GM12892 (cell line): ENCODE measurements at regions not wholly inside any gene's neighbourhood (a gene's known extent, or its start where the extent isn't known, plus 50 kb on each side); places are given as distances from the start of the nearest gene placed in this dataset.
A peak's percentile ranks its signal among the peaks of the same experiment; 100 is the strongest.
"Not testable (repeated sequence)": the region's sequence is repeated elsewhere in the genome, so short reads cannot be mapped to it uniquely, and the experiment has no call there.

Experiments
- DNase-seq: peaks from one replicate; pipeline ENCODE4 v3.0.0; 2011; ENCODE audit not compliant: insufficient read length
- FAIRE-seq: peaks from 2 replicates; lab custom pipeline; 2011; peaks lifted over from hg19 to GRCh38; lab: Jason Lieb, UNC
- POLR2A ChIP-seq: IDR thresholded peaks from 2 replicates; pipeline ENCODE4 v1.6.1; 2011; ENCODE audit warnings: low read depth, low read length, control low read depth
- POLR2AphosphoS5 ChIP-seq: IDR thresholded peaks from 2 replicates; pipeline ENCODE4 v1.6.1; 2011; ENCODE audit warnings: low read depth, low read length, control low read depth
- TAF1 ChIP-seq: IDR thresholded peaks from 2 replicates; pipeline ENCODE4 v1.6.1; 2011; ENCODE audit warnings: low read depth, mild to moderate bottlenecking, control low read depth, low read length, borderline replicate concordance

DNA sequence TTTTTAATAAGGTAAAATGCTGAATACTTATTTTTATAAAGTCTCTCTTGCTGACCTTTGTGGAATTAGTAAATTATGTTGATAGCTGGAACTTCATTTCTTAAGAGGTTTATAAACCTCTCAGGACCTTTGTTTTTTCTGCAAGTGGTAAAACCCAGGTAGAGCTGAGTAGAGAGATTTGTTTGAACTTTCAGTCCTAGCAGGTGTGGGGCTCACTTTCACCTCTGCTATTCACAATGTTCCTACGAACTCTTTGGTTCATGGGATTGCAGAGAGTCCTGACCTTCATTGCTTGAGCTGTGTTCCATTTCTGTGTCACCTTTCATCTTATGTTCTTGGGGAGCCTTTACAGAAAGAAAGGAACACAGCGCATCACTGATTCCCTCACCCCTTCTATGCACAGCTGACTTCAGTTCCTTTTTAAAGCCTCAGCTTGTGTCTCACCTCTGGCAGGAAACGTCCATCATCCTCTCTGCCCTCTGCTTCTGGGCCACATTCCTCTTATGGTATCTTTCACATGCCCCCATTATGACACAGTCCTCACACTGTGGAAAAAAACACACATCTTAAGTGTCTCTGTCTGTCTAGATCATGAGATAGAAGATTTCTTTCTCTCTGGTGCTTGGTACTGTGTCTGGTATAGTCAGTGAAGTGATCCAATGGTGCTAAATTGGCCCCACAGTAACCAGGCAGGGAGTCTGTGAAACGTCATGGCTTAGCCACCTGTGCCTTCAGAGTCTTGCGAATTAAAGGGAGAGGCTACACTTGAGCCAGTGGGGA, 262.5 kb upstream of the B3GALT2 start:
- DNase-seq: no peak
- no peak for TF ChIP-seq TAF1
- no peak for TF ChIP-seq POLR2AphosphoS5
- TF ChIP-seq POLR2A: no peak
- FAIRE-seq: peak; percentile 90

DNA sequence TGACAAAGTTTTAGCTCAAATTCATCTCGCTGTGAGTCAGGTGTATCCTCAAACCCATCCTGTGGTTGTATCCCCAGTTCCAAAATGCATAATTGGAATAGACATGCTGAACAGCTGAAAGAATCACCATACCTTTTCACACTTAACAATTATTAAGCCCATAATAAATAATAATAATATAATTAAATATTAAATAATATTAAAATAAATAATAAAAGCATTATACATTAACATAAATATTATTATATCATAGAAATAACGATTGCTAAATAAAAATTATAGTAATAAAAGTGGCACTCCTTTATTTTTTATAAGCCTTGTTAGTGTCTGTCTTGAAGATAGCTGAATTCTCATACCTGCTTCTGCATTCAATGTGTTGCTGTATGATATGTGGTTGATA, 257.5 kb upstream of the B3GALT2 start:
- TF ChIP-seq POLR2A (no peak), POLR2AphosphoS5 (no peak), TAF1 (no peak)
- DNase-seq (no peak), FAIRE-seq (no peak)

DNA sequence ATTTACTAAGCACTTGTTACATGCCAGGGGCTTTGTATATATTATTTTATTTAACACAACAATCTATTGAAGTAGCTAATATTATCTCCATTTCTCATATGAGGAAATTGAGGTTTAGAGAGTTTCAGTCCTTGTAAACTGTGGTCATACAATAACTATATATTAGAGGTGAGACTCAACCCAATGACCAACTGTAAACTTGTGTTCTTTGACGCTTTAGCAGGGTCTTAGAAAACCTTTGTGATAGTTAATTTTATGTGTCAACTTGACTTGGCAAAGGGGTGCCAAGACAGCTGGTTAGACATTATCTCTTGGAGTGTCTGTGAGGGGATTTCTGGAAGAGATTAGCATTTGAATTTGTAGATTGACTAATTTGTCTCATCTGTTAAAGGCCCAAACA, 252.4 kb upstream of the B3GALT2 start:
- DNase-seq: no peak
- FAIRE-seq: peak; percentile 21
- TF ChIP-seq TAF1 (no peak), POLR2AphosphoS5 (no peak), POLR2A (no peak)

DNA sequence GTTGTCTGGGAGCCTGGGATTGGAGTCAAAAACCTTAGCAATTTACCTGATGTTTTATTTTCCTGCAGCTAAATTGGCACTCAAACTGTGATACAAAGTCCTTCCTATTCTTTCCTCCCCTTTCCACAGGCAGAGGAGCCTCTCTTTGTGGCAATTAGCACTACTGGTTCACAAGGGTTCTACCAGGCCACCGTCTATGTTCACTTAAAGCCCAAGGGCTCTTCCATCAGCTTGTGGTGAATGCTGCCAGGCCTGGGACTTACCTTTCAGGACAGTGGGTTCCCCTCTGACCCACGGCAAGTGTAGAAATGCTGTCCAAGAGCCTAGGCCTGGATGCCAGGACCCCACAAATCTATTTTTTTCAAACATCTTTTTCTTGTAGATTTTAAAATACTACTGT, 251.9 kb upstream of the B3GALT2 start:
- TF ChIP-seq TAF1: no peak
- TF ChIP-seq POLR2AphosphoS5: no peak
- TF ChIP-seq POLR2A: no peak
- DNase-seq (no peak), FAIRE-seq (no peak)

DNA sequence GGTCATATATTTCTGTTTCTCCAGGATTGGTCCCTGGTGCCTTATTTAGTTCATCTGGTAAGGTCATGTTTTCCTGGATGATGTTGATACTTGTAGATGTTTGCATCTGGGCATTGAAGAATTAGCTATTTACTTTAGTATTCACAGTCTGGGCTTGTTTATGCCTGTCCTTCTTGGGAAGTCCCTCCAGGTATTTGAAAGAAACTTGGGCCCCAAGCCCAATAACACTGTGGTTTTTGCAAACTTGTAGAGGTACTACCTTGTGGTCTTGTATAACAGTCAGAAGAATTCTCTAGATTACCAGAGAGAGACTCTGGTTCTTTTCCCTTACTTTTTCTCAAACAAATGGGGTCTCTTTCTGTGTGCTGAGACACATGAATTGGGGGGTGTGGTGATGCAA, 251.4 kb upstream of the B3GALT2 start:
- no peak for TF ChIP-seq TAF1
- no peak for TF ChIP-seq POLR2AphosphoS5
- TF ChIP-seq POLR2A: no peak
- FAIRE-seq: no peak
- no peak for DNase-seq

DNA sequence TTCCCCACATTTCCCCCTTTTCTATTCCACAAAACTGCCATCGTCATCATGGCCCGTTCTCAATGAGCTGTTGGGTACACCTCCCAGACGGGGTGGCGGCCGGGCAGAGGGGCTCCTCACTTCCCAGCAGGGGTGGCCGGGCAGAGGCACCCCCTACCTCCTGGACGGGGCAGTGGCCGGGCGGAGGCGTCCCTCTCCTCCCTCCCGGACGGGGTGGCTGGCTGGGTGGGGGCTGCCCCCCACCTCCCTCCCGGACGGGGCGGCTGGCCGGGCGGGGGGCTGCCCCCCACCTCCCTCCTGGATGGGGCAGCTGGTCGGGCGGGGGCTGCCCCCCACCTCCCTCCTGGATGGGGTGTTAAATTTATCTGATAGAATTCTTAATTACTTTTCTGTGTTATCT, 250.9 kb upstream of the B3GALT2 start:
- FAIRE-seq, DNase-seq: not testable (repeated sequence)

DNA sequence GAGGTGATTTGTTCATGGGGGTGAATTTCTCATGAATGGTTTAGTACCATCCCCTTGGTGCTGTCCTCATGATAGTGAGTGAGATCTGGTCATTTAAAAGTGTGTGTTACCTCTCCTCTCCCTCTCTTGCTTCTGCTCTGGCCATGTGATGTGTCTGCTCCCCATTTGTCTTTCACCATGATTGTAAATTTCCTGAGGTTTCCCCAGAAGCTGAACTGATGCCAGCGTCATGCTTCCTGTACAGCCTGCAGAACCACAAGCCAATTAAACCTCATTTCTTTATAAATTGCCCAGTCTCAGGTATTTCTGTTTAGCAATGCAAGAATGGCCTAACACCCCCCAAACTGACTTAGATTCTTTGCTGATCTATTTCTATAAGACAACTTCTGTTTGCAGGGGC, 249.4 kb upstream of the B3GALT2 start:
- no peak for FAIRE-seq
- TF ChIP-seq TAF1 (no peak), POLR2A (no peak), POLR2AphosphoS5 (no peak)

DNA sequence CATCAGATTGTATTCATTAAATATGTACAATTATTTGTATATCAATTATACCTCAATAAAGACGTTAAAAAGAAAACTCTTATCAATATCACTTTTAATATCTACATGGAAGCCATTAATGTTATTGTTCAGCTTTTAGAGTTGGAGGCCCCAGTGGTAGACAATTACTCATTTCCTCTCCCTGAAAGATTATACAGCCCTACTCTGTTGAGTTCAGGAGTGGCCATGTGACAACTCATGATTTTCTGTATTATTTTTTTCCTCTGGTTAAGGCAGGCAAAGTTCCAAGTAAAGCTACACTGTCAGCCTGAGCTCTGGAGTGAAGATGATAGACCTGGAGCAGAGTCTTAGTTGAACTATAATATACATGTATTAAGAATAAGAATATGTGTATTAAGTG, 247.9 kb upstream of the B3GALT2 start:
- FAIRE-seq (no peak), DNase-seq (no peak)
- TF ChIP-seq POLR2AphosphoS5 (no peak), POLR2A (no peak), TAF1 (no peak)

More for the DNA sequence above, 249.4 kb upstream of the B3GALT2 start:
- no peak for DNase-seq

DNA sequence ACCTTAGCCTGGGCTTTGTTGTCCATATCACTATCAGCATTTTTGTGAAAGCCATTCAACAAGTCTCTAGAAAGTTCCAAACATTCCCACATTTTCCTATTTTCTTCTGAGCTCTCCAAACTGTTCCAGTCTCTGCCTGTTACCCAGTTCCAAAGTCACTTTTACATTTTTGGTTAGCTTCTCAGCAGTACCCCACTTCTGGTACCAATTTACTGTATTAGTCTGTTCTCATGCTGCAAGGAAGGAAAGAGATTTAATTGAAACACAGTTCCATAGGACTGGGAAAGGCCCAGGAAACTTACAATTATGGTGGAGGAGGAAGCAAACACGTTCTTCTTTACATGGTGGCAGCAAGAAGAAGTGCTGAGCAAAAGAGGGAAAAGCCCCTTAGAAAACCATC, 247.2 kb upstream of the B3GALT2 start:
- no peak for TF ChIP-seq POLR2AphosphoS5
- no peak for TF ChIP-seq POLR2A
- TF ChIP-seq TAF1: no peak
- FAIRE-seq (no peak), DNase-seq (no peak)

DNA sequence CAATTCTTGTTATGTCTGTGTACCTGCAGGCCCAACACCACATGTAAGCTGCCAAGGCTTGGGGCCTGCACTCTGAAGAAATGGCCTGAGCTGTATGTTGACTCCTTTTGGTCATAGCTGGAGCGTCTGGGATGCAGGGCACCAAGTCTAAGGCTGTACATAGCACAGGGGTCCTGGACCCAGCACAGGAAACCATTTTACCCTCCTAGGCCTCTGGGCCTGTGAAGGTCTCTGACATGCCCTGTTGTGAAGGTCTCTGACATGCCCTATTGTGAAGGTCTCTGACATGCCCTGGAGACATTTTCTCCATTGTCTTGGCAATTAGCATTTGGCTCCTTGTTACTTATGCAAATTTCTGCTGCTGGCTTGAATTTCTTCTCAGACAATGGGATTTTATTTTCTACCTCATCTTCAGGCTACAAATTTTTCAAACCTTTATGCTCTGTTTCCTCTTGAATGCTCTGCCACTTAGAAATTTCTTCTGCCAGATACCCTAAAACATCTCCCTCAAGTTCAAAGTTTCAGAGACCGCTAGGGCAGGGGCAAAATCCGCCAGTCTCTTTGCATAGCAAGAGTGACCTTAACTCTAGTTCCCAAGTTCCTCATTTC, 246.7 kb upstream of the B3GALT2 start:
- DNase-seq: no peak
- TF ChIP-seq POLR2A (no peak), POLR2AphosphoS5 (no peak), TAF1 (no peak)
- FAIRE-seq: no peak

DNA sequence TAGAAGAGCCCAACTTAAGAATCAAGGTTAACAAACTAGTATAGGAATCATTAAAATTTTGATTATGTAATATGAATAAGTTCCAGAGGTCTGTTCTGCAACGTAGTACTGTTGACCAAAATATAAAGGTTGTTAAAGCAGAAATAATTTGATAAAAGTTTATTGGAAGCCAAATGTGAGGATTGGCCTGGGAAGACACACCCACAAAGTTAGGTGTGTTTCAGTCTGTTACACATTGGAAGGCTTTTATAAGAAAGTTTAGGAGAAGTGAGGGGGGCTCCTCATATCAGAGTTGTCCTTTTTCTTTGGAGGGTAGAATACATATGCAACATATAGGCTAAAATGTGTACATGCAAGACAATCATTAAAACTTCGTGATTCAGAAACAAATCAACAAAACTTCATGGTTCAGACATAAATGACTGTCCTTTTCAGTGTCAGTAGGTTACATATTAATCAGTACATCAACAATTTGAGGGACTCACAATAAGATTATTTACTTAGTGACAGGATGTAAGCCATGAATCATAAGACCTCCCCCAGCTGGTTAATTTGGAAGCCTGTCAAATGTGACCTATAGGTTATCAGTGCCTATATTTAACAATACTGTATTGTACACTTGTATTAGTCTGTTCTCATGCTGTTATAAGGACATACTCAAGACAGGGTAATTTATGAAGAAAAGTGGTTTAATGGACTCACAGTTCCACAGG, 245.0 kb upstream of the B3GALT2 start:
- DNase-seq: no peak
- no peak for FAIRE-seq

DNA sequence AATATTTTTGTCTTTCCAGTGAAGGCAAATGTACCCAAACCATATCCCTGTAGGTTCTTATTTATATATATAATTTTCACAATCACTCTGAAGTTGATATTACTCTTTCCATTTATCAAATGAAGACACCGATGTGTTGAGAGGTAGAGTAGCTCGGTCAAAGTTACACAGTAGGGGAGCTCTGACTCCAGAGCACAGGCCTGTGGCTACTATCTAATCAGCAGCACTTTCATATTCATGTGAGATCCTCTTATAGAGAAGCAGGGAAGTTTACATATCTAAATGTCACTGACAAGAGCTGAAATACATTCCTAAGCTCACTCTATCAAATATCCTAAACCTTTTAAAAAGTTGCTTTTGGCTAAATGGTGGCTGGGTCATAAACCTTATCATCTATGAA, 241.1 kb upstream of the B3GALT2 start:
- no peak for DNase-seq
- FAIRE-seq: no peak
- no peak for TF ChIP-seq POLR2A
- TF ChIP-seq POLR2AphosphoS5: no peak
- no peak for TF ChIP-seq TAF1

More for the DNA sequence above, 245.0 kb upstream of the B3GALT2 start:
- TF ChIP-seq POLR2A: no peak
- no peak for TF ChIP-seq POLR2AphosphoS5
- TF ChIP-seq TAF1: no peak
